ENCODE measurements at regions not wholly inside any gene's neighbourhood (a gene's known extent, or its start where the extent isn't known, plus 50 kb on each side); places are given as distances from the start of the nearest gene placed in this dataset.
"Not testable (repeated sequence)": the region's sequence is repeated elsewhere in the genome, so short reads cannot be mapped to it uniquely, and the experiment has no call there.

DNA sequence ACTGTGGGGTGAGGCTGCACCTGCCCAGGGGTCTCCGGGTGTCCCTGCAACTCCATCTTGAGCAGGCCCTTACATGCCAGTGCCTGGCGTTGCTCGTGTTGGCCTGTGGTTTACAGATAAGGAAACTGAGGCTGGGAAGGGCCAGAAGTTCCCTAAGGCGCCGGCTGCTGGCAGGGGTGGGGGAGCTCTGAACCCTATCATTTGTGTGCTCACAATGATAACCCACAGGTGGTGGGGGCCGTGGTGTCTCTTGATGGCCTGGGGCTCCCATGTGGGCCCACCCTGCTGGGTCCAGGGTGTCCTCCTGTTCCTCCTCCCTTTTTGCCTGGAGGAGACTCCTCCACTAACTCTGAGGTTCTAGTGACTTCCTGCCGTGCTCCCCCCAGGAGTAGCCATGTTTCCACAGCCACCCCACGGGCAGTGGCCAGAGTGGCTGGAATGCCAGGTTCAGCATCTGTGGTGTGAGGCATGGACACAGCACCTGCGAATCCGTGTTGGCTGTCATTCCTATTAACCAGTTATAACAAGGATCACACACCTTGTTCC is 174.3 kb downstream of the NPIPB11 start:
- FAIRE-seq: not testable (repeated sequence)

DNA sequence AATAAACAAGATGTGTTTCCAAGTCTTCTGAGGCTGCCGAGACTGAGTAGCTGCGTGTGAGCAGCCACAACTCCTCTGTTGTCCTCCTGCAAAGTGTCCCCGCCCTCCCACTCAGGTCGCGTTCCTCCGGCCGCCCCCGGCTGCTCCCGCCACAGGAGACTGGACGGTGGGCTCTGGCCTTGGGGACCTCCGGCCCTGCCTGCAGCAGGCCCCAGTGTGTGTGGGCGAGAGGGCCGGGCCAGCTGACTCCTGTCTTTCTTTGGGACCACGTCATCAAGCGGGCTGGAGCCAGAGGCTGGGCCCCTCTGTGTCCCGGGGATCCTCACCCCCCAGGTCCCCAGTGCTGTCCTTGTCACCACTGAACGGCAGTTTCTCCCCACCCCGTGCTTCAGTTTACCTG is 175.3 kb downstream of the NPIPB11 start:
- FAIRE-seq: no peak

DNA sequence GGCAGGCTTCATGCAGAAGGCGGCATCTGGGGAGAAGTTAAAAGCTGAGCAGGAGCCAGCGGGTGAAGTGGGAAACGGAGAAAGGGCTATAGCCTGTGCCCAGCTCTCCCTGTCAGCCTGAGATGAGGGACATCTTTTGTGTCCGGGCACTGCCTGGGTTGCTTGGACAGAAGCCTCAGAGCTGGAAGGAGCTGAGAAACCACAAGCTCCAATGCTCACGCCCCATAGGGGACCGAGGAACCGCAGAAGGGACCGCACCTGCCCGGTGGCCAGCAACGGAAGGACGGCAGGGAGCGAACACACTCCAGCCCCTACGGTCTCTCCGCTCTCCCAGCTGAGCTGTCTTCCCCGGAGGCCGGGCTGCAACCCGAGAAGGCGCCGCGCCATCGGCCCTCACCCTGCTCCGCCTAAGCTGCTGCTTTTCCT is 175.8 kb downstream of the NPIPB11 start:
- FAIRE-seq: no peak

DNA sequence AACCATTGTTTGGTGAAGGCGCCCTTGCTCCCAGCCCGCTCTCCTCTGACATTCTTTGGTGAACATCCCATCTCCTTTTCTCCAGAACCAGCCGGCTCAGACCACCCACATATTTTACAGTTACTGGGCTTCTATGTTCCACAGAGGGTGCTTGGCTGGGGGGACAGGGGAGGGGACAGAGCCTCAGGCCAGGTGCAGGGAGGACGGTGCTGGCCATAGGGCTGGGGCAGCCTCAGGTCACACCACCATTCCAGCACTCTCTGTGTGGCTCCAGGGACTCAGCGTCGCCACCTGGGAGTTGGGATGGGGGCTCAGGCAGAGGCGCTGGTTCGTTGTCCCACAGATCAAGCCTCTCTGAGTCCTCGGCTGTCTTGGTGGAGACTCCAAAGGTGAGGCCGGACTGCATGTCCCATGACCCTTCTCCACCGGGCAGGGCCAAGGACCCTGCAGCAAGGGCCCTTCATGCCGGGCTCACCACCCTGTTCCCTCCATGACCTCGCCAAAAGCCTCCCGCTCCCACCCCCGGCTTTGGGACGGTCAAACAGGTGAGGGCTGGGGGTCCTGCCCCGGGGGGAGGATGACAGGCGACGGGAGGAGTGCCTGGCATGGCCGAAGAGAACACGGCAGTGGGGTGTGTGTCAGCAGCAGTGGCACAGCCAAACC is 176.4 kb downstream of the NPIPB11 start:
- not testable (repeated sequence) for FAIRE-seq

DNA sequence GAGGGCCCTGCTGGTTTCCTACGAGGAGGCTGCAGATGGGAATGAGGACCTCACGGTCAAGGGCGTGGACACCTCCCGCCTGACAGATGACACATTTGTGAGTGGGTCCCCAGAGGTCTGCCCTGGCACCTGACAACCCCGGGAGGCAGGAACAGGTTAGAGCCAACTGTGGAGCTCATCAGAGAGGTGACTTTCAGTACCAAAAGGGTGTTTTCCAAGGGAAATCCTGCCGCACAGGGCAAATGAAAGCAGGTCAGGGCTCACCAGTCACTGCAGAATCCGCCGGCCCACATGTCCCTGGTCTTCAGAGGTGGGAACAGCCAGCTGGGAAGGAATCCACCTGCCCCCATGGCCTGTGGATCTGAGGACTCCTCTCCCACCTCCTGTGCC is 176.9 kb downstream of the NPIPB11 start:
- not testable (repeated sequence) for FAIRE-seq

DNA sequence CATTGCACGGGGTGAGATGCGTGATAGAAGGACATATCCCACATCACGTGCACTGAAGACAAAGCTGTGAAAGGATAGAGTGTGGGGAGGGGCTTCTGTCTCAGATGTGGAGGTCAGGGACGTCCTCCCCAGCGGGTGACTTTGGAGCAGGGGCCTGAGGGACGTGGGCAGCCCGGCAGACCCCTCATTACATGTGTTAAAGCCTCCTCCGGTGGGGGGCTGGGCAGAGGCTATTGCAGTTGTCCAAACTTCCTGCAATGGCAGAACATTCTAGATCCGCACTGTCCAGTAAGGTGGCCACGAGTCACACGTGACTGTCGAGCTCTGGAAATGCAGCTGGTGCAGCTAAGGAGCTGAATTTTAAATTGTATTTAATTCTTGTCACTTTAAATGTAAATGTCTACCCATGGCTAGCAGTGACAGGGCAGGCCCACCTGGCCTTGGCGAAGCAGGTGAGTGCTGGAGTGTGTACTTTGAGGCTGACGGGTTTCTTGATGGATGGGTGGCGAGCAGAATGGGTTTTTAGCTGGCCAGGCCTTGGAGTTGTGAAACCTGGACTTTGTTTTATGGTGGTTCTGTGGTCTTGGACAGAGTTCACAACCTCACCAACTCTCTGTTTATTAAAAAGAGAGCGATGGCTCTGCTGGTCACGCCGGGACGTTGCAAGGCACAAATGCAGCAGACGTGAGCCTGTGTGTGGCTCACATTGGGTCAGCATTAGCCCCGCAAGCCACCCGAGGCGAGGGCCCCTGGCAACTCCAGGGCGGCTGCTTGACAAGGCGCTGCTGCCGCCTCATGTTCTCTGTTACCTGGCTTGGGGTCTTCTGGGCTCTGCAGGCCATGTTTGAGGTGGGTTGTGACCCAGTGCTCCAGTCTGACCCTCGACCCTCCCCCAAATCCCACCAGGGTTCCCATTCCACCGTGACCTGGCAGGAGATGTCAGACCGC is 177.6 kb downstream of the NPIPB11 start:
- not testable (repeated sequence) for FAIRE-seq

DNA sequence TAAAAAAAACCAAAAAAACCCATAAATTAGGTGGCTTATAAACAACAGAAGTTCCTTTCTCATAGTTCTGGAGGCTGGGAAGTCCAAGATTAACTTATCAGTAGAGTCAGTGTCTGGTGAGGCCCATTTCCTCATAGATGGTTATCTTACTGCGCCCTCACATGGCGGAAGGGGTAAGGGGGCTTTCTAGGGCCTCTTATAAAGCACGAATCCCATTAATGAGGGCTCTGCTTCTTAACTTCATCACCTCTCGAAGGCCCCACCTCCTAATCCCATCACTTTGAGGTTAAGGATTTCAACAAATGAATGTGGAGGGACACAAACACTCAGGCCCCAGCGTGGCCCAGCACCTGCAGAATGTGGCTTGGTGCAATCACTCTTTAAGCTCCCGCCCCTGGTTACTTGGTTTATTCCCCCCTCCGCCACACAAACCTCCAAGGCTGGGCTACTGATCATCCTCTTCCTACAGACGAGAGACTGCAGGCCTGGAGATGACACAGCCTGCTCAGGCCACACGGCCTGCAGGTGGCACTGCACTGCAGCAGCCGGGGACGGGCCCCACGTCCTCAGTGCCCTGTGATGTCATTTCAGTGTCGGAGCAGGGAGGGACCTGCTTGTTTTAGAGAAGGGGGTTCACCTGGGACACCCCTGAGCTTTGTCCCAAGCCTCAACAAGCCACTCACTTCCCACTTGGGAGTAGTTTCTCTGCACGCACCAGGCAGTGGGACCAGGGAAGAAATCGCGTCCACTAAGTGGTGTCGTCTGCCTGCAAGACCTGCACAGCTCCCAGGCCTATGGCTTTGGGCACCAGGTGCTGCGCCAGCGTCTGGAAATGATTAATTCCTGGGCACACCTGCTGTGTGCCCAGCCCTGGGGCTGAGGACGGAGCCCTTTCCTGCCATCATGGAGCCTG is 178.5 kb downstream of the NPIPB11 start:
- FAIRE-seq: not testable (repeated sequence)

DNA sequence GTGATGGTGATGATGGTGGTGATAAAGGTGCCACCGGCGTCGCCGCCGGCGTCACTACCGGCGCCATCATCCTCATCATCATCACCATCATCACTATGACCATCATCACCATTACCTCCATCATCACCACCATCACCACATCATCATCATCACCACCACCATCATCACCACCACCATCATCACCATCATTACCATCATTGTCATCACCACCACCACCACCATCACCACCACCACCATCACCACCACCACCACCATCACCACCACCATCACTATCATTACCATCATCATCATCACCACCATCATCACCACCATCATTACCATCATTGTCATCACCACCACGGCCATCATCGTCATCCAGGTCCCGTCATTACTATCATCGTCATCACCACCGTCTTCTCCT is 179.7 kb downstream of the NPIPB11 start:
- no peak for FAIRE-seq

DNA sequence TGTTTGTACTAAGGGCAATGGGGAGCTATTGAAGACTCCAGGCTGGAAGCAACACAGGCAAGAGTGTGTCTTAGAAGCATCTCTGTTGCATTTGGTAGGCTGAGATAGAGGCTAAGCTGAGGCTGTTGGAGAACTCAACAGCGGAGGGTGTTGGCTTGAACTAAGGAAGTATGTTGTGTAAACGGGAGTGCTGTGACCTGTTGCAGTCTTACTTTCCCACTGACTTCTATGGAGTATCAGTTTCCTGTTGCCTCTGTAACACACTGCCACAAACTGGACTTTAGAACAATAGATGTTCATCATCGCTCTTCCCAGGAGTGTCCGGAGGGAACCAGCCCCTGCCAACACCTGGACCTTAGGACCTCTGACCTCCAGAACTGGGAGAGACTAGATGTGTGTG is 181.8 kb downstream of the NPIPB11 start:
- not testable (repeated sequence) for FAIRE-seq

DNA sequence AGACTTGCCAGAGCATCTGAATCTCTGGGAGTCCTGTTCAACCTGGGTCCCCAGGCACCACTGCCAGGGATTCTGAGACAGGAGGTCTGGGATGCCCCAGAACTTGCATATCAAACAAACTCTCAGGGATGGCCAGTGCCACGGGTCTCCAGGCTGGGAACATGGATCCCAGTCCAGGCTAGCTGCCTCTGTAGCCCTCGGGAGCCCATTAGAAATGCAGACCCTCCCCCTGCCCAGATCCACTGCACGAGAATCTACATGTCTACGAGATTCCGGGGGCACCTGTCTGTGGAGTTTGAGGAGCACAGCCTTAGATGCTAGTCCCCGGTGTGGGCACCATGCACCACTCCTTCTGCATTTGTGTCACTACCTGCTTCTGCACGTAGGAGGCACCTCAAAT is 183.9 kb downstream of the NPIPB11 start:
- FAIRE-seq: not testable (repeated sequence)

DNA sequence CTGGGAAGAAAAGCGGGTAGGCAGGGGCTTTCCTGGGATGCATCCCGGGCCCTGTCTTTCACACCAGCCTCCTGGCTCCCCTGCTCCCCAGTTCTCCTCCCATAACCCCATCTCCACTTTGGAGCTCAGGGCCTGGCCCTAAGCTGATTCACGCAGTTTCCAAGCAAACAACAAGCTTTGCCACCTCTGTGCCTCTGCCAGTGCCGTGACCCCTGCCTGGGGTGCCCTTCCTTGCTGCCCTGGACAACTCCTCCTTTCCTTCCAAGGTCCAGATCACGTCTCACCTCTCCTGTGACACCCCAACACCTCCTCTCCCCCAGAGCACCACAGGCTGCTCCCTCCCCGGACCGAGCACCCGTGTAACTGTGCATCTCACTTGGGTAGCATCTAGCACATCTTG is 184.5 kb downstream of the NPIPB11 start:
- not testable (repeated sequence) for FAIRE-seq

DNA sequence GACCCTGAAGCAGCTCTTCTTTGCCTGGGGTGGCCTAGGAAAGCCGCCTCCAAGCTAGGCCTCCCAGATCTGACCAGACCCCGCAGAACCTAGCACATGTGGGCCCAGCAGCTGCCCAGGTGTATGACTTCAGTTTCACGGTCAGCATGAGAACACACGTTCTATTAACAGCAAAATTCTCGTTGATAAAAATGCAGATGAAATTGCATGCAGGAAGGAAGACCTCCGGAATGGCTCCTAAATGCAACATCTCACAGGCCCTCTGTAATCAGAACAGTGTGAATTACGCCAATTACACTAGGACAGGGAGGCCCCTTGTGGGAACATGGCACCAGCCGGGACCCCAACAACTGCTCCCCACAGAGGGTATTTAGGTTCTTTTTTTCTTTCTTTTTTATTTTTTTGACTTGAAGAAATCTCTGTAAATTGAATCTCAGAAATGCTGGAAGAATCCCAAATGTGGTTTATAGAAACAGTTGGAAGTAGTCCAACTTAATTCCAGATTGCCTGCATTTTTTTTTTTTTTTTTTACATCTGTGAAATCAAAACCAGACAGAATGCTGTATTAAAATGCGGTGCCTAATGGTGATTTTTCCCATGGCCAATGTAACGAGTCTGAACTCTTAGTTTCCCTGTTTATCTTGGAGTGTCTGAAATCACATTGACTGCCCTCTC is 185.1 kb downstream of the NPIPB11 start:
- FAIRE-seq: not testable (repeated sequence)

DNA sequence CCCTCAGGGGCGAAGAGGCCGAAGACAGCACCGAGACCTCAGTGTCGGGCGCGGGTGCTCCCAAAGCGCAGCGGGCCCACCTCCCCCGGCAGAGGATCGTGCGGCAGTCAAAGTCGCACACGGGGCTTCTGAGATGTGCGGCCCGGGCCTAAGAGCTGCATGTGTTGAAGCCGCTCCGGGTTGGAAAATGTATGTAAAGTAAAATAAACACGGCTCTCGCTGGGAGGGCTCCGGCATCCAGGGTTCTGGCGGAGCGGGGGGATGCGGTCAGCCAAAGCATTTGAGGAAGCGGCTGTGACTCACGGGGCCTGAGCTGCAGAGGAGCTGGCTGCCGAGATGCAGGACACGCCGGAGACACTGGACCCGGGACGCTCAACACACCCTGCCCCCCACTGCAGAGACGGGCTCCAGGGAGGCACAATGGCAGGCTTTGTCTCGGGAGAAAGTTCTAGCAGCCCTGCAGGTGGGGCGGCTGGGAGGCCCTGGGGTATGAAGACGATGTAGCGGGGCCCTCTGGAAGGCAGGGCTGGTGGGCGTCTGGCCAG is 185.8 kb downstream of the NPIPB11 start:
- not testable (repeated sequence) for FAIRE-seq

DNA sequence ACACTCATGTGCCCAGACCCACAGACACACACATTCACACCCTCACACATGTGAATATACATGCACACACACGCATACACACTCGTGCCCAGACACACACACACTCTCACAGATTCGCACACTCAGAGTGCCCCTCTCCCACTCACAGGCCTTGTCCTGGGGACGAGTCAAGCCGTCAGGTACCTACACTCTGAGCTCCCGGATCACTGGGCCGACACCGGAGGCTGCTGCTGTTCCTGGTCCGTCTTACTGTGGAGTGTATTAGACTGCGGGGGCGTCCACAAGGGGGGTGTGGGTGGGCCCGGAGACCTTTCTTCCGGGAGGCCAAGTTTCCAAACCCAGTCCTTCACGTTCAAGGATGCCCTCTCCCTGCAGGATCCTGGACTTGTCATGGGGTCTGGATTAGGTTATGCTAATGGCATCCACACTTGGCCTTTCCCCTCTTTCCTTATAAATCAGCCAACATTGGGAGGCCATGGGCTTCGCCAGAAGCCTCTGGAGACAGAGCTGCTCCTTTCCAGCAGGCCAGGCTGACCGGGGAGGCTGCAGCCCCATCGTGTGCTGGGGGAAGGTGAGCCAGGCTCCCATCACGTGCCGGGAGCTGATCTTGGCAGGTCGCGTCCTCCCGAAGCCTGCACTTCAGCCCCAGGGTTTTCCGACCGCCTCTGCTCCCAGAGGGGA is 186.4 kb downstream of the NPIPB11 start:
- not testable (repeated sequence) for FAIRE-seq

DNA sequence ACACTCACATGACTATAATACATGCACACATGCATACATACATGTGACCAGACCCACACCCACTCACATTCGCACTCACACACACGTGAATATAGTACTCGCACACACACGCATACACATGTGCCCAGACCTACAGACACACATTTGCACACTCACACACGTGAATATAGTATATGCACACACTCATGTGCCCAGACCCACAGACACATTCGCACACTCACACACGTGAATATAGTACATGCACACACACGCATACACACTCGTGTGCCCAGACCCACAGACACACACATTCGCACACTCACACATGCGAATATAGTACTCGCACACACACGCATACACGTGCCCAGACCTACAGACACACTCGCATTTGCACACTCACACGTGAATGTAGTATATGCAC is 186.9 kb downstream of the NPIPB11 start:
- FAIRE-seq: not testable (repeated sequence)

DNA sequence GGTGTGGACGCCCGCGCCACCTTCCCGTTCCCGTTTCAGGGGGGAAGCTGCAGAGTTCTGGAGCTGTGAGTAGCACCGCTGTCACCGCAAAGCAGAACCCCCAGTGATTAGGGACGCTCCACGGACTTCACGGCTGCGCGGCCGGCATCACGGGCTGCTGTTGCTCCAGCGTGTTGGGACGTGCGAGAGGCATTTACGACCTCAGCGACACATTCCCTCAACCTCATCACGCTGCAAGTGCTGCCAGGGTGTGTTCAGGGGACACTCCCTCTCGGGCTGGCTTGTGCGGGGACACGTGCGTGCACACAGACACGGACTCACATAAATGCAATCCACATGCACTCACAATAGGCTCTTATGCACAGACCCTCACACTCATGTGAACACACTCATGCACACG is 187.9 kb downstream of the NPIPB11 start:
- FAIRE-seq: not testable (repeated sequence)

DNA sequence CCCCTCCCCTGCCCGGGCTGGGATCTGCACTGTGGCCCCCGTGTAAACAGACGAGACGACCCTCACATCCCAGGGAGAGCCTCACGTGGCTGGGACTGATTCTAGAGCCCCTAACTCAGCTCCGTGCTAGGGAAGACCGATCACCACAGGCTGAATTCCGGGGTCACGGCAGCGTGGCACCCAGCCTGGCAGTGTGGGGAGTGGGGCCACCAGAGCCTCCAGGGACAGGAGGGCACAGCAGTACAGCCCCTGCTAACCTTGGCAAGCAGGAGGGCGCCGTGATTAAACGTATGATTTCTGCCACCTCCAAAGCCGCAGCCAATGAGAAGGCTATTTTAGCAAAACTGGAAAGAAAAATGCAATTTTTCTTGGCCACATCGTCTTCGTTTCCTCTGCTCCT is 188.3 kb downstream of the NPIPB11 start:
- FAIRE-seq: not testable (repeated sequence)

DNA sequence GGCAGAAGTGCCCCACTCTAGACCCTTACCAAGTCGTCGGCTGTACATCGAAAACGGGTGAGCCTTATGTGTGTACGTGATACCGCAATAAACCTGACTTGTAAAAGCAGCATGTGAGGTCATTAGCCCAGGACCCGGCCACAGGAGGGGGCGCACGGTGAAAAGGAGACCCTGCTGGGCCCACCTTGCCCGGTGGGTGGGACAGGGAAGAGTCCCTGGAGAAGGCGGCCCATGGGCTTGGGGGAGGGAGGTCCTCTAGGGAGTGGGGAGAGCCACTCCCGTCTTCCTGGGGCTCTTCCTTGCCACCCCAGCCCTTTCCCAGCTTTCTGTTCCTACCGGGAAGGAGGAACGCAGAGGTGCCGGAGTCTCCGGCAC is 188.8 kb downstream of the NPIPB11 start:
- not testable (repeated sequence) for FAIRE-seq

DNA sequence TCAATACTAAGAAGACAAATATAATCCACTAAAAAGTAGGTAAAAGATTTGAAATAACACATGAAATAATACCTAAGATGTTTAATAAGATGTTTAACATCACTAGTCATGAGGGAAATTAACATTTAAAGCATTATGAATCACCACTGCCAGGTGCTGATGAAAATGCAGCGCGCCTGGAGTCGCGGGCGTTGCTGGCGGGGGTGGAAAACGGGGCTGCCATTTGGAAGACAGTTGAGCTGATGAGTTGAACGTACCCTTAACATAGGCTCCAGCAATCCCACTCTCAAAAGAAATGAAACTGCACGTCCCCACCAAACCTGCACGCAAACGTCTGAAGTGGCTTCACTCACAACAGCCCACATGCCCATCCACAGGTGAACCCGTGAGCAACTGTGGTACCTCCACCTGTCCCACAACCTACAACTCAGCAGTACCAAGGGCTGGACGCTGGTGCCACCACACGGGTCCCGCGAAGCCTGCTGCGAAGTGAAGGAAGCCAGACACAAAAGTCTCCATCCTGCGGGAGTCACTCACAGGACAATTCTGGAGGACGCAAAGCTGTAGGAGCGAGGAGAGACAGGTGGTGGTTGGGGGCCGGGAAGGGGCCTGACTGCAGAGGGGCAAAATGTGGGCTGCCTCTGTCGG is 189.3 kb downstream of the NPIPB11 start:
- not testable (repeated sequence) for FAIRE-seq

DNA sequence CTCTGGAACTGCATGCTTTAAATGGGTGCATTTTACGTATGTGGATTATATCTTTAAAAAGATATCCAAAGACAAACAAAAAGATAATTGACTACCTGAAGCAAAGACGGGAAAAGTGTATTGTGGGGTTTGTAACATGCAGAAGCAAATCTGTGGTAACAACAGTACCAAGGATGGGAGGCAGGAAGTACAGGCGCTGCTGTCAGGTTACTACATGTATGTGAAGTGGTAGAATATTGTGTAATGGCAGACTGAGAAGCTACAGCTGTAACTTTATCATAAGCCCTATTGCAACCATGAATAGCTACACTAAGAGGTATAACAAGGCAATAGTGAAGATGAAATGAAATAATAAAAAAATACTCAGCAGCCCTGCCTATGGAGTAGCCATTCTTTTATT is 192.7 kb downstream of the NPIPB11 start:
- FAIRE-seq: not testable (repeated sequence)

DNA sequence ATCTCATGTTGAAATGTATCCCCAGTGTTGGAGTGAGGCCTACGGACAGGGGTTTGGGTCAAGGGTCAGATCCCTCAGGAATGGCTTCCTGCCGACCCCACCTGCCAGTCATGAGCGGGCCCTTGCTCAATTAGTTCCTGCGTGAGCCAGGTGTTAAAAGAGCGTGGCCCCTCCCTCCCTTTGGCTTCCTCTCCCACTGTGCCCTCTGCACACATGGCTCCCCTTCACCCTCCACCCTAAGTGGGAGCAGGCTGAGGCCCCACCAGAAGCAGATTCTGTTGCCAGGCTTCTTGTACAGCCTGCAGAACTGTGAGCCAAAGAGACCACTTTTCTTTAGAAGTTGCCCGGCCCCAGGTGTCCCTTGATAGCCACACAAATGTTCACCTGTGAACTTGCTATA is 193.3 kb downstream of the NPIPB11 start:
- FAIRE-seq: not testable (repeated sequence)

All from islet of Langerhans (tissue), 1 donor.